Right lobe of liver (tissue), 6 donors: ENCODE measurements at regions not wholly inside any gene's neighbourhood (a gene's known extent, or its start where the extent isn't known, plus 50 kb on each side); places are given as distances from the start of the nearest gene placed in this dataset.

Source experiments
- ATAC-seq, 4 donors: fragments of 200-7000 bp; cut with Tn5 transposase; one replicate each; pipeline ENCODE4 v1.9.1; 2020; ENCODE audit warnings: mild to moderate bottlenecking in 4 of 4, moderate library complexity in 4 of 4
- DNase-seq, 3 donors: peaks; one replicate each; pipeline ENCODE4 v3.0.0-alpha.2; 2020
- H3K27ac ChIP-seq, 3 donors: fragments of 200-600 bp; one replicate each; pipeline ENCODE4 v1.8.0; 2022
- H3K27me3 ChIP-seq, 2 donors: fragments of 200-600 bp; one replicate each; pipeline ENCODE4 v1.8.0; 2022
- H3K36me3 ChIP-seq, 4 donors: fragments of 200-600 bp; sonication (generic) in 1 of 4; one replicate each; pipeline versions ENCODE4 v1.5.1 to v1.8.0; 2017 to 2022; ENCODE audit warnings: control low read depth in 1 of 4
- H3K4me1 ChIP-seq, 4 donors: fragments of 200-600 bp; sonication (generic) in 1 of 4; one replicate each; pipeline versions ENCODE4 v1.5.1 to v1.8.0; 2017 to 2022; ENCODE audit warnings: control low read depth in 1 of 4
- H3K4me3 ChIP-seq, 3 donors: fragments of 200-600 bp; one replicate each; pipeline ENCODE4 v1.8.0; 2022
- H3K9me3 ChIP-seq, 4 donors: fragments of 200-600 bp; sonication (generic) in 1 of 4; one replicate each; pipeline versions ENCODE4 v1.5.1 to v1.8.0; 2017 to 2022; ENCODE audit warnings: control low read depth in 1 of 4
- POLR2A ChIP-seq: fragments of 450-650 bp; IDR thresholded peaks from one replicate; pipeline ENCODE4 v1.6.1; 2017; ENCODE audit warnings: antibody characterized with exemption, mild to moderate bottlenecking
- WGBS: methylation state at CpG from one replicate; pipeline ENCODE4 v1.1.6; 2018; ENCODE audit warnings: low coverage, low lambda C conversion rate; ENCODE audit not compliant: insufficient coverage; ENCODE audit errors: missing lambda C conversion rate; 5-methylcytosine and 5-hydroxymethylcytosine counted together
- intact Hi-C, 2 donors: fragments of 100-400 bp; cut with DNase I; formaldehyde crosslinking; loops; one replicate each; pipeline versions ENCODE4 v1.11.2 to v1.14.1; 2022
- TF ChIP-seq, protein P1 (sequence below), 4 donors: fragments of 200-600 bp in 3 of 4; fragments of 450-650 bp in 1 of 4; IDR thresholded peaks; one replicate each; pipeline versions ENCODE4 v1.5.1 to v1.8.0; 2016 to 2022; ENCODE audit warnings: antibody characterized with exemption in 4 of 4, mild to moderate bottlenecking in 2 of 4
- donor health status: DM: no; HTN: yes; CAD: no.
- donor health status: DM: no; HTN: no; CAD: no.
- donor health status: DM: no; HTN: no; CAD: no.
- donor health status: DM: no; HTN: yes; CAD: no.
- donor health status: DM: no; HTN: yes; CAD: no.

DNA sequence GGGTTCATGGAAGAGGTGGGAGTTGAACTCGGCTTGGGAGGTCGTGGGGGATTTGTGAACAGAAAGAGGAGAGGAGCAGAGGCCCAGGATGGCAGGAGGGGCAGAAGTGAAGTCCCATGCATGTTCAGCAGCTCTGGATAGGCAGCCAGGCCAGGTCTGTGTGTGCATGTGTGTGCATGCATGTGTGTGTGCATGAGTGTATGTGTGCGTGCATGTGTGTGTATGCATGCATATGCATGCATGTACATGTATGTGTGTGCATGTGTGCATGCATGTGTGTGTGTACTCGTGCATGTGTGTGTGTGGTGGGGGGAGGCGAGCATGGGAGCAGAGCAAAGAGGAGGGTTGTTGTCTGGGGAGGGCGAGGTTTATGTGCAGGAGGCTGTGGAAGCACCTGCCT is 178.4 kb downstream of the RPLP1 start:
- DNase-seq (no peak), ATAC-seq (no peak)
- Histone ChIP-seq H3K36me3 (no peaks in the 10 kb centered on the region), H3K27me3 (no peaks in the 10 kb centered on the region), H3K4me1 (peaks cover 0 to 19% (median 0%) of the 10 kb centered on the region in 4 donors), H3K27ac (no peak overlapping the region), H3K4me3 (no peak overlapping the region), H3K9me3 (no peaks in the 10 kb centered on the region)
- TF ChIP-seq, protein P1, sequence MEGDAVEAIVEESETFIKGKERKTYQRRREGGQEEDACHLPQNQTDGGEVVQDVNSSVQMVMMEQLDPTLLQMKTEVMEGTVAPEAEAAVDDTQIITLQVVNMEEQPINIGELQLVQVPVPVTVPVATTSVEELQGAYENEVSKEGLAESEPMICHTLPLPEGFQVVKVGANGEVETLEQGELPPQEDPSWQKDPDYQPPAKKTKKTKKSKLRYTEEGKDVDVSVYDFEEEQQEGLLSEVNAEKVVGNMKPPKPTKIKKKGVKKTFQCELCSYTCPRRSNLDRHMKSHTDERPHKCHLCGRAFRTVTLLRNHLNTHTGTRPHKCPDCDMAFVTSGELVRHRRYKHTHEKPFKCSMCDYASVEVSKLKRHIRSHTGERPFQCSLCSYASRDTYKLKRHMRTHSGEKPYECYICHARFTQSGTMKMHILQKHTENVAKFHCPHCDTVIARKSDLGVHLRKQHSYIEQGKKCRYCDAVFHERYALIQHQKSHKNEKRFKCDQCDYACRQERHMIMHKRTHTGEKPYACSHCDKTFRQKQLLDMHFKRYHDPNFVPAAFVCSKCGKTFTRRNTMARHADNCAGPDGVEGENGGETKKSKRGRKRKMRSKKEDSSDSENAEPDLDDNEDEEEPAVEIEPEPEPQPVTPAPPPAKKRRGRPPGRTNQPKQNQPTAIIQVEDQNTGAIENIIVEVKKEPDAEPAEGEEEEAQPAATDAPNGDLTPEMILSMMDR (IDR thresholded peaks at IDR 0.05) = no peak
- no peak for TF ChIP-seq POLR2A
- intact Hi-C loops = no loop called here
- 78% methylated on average over 5 of the region's 6 CpGs for WGBS

DNA sequence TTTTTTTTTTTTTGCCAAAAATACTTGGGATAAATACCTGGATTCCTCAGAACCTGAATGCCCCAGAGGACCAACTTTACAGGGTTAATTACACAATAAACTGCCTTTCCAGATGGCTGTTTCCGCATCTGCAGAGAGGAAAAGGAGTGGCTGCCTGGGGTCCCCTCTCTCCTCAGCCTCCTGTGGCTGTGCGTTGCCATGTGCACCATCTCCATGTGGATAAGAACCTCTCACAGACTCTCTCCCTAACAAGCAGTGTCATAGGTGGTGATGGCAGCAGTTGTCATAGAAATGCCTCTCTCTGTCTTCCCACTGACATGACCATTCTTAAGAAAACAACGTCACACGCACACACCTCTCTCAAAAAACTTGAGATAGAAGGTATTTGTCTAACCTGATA is 179.4 kb downstream of the RPLP1 start:
- peaks cover 0 to 18% (median 0%) of the 10 kb centered on the region in 4 donors for H3K4me1 ChIP-seq
- DNase-seq (no peak), ATAC-seq (no peak)
- 68% methylated on average over 4 of the region's 4 CpGs for WGBS
- intact Hi-C loops = no loop called here
- H3K27me3 ChIP-seq = no peaks in the 10 kb centered on the region
- H3K4me3 ChIP-seq = no peak overlapping the region
- H3K27ac ChIP-seq = no peak overlapping the region
- no peaks in the 10 kb centered on the region for H3K9me3 ChIP-seq
- H3K36me3 ChIP-seq = no peaks in the 10 kb centered on the region
- TF ChIP-seq, protein P1 (IDR thresholded peaks at IDR 0.05) = no peak
- no peak for TF ChIP-seq POLR2A

DNA sequence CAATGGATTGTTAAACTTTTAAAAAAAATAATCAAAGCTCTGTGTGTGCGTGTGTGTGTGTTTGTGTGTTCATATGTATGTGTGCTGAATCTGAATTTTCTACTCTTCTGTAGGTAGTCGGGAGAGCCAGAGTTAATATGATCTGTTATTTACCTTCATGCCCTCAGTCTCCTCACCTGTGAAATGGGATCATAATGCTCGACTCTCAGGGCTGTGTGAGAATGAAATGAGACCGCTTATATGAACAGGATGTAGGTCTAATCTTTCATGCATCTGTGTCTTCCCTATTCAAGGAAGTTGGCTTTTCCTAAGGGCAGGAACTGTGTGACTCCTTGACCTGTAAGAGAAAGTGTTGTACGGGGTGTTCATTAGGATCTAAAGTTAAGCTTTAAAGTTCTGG is 182.2 kb downstream of the RPLP1 start:
- H3K27me3 ChIP-seq = no peaks in the 10 kb centered on the region
- no peaks in the 10 kb centered on the region for H3K36me3 ChIP-seq
- no peak overlapping the region for H3K4me3 ChIP-seq
- DNase-seq (no peak), ATAC-seq (no peak)
- H3K9me3 ChIP-seq = no peaks in the 10 kb centered on the region
- no peak overlapping the region for H3K27ac ChIP-seq
- no peak for TF ChIP-seq POLR2A
- TF ChIP-seq, protein P1 (IDR thresholded peaks at IDR 0.05) = no peak
- no peaks in the 10 kb centered on the region for H3K4me1 ChIP-seq
- WGBS = 84% methylated on average over 5 of the region's 5 CpGs
- intact Hi-C loops = no loop called here

DNA sequence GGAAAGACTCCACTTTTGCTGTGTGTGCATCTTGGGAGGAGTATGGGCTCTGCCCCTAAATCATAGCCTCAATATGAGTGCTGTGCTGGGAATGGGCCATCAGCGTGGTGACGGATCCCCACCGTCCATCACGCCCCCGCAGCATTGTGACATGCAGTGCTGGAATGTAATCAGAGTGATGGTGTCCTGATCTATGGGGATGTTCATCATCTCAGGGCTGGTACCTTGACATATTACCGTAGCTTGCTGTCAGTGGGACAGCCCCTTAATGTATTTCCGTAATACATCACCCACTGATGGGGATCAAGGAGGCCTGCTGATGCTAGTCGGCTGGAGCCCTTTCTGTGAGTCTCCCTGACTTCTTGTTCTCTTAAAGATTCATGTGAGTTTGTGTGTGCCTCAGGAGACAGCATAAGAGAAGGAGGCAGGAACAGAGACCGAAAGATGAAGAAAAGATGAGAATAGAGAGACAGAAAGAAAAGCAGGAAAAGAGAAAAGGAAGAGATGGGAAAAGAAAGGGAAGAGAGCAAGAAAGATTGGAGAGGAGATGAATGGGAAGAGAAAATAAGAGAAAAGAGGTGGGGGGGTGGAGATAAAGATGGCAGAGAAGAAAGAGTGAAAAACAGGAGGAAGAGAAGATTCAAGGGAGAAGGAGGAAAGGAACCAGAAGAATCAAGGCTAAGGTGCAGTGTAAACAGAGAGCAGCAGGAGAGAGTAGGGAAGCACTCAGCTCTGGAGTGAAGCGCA is 183.7 kb downstream of the RPLP1 start:
- no peaks in the 10 kb centered on the region for H3K36me3 ChIP-seq
- 96% methylated on average over 6 of the region's 10 CpGs for WGBS
- DNase-seq = no peak
- intact Hi-C loops = no loop called here
- TF ChIP-seq, protein P1 (IDR thresholded peaks at IDR 0.05) = no peak
- TF ChIP-seq POLR2A = no peak
- H3K27ac ChIP-seq = no peak overlapping the region
- H3K9me3 ChIP-seq = no peaks in the 10 kb centered on the region
- no peak for ATAC-seq
- no peak overlapping the region for H3K4me3 ChIP-seq
- H3K27me3 ChIP-seq = no peaks in the 10 kb centered on the region
- no peaks in the 10 kb centered on the region for H3K4me1 ChIP-seq
